Colonic mucosa (tissue), 4 donors: ENCODE measurements at regions not wholly inside any gene's neighbourhood (a gene's known extent, or its start where the extent isn't known, plus 50 kb on each side); places are given as distances from the start of the nearest gene placed in this dataset.

ENCODE experiments used
- DNase-seq: peaks from one replicate; pipeline ENCODE4 v3.0.0-alpha.2; 2020
- H3K27ac ChIP-seq: fragments of 200-600 bp; one replicate; pipeline ENCODE4 v1.8.0; 2021
- H3K27me3 ChIP-seq: fragments of 200-600 bp; one replicate; pipeline ENCODE4 v1.8.0; 2021
- H3K36me3 ChIP-seq: fragments of 200-600 bp; one replicate; pipeline ENCODE4 v1.8.0; 2021
- H3K4me1 ChIP-seq: fragments of 200-600 bp; one replicate; pipeline ENCODE4 v1.8.0; 2021; ENCODE audit warnings: mild to moderate bottlenecking
- H3K4me3 ChIP-seq: fragments of 200-600 bp; one replicate; pipeline ENCODE4 v1.8.0; 2021
- H3K9ac ChIP-seq, 2 donors: one replicate each; pipeline ENCODE4 v1.7.0; 2013; ENCODE audit warnings: control low read depth in 2 of 2, low read depth in 2 of 2, low read length in 2 of 2
- H3K9me3 ChIP-seq: fragments of 200-600 bp; one replicate; pipeline ENCODE4 v1.8.0; 2021
- CTCF ChIP-seq: fragments of 200-600 bp; IDR thresholded peaks from one replicate; pipeline ENCODE4 v1.8.0; 2022; ENCODE audit warnings: antibody characterized with exemption, mild to moderate bottlenecking
- intact Hi-C: fragments of 100-400 bp; cut with DNase I; formaldehyde crosslinking; loops from one replicate; pipeline ENCODE4 v1.14.1; 2022
- donor health status: healthy.
- donor health status: DM: no; HTN: no; CAD: no.
- donor health status: DM: no; HTN: no; CAD: no.

- no peak for TF ChIP-seq CTCF
- Histone ChIP-seq H3K36me3 (no peaks in the 10 kb centered on the region), H3K9me3 (no peaks in the 10 kb centered on the region), H3K9ac (no peak overlapping the region), H3K27ac (no peak overlapping the region), H3K27me3 (no peaks in the 10 kb centered on the region), H3K4me3 (no peak overlapping the region), H3K4me1 (no peaks in the 10 kb centered on the region)
- DNase-seq, result no peak
- intact Hi-C loops, result no loop called here
Observed at GRCh38 chr5:121027636-121028035, 563.5 kb downstream of the PRR16 start.

GRCh38 chr5:121029536-121030245, 565.6 kb downstream of the PRR16 start:
- Histone ChIP-seq H3K9me3 (no peaks in the 10 kb centered on the region), H3K4me1 (no peaks in the 10 kb centered on the region), H3K4me3 (no peak overlapping the region), H3K27me3 (no peaks in the 10 kb centered on the region), H3K27ac (no peak overlapping the region), H3K9ac (no peak overlapping the region), H3K36me3 (no peaks in the 10 kb centered on the region)
- TF ChIP-seq CTCF, result no peak
- DNase-seq, result no peak
- intact Hi-C loops, result no loop called here

GRCh38 chr5:121031491-121031890, 567.4 kb downstream of the PRR16 start:
- Histone ChIP-seq H3K27ac (no peak overlapping the region), H3K9ac (no peak overlapping the region), H3K9me3 (no peaks in the 10 kb centered on the region), H3K4me1 (no peaks in the 10 kb centered on the region), H3K27me3 (no peaks in the 10 kb centered on the region), H3K36me3 (no peaks in the 10 kb centered on the region), H3K4me3 (no peak overlapping the region)
- intact Hi-C loops, result no loop called here
- TF ChIP-seq CTCF, result no peak
- peak; percentile 16 for DNase-seq

- H3K27ac ChIP-seq, result no peak overlapping the region
- no peak for TF ChIP-seq CTCF
- no peak overlapping the region for H3K4me3 ChIP-seq
- no peak for DNase-seq
- no peaks in the 10 kb centered on the region for H3K27me3 ChIP-seq
- no peaks in the 10 kb centered on the region for H3K9me3 ChIP-seq
- no peaks in the 10 kb centered on the region for H3K4me1 ChIP-seq
- H3K9ac ChIP-seq, result no peak overlapping the region
- H3K36me3 ChIP-seq, result no peaks in the 10 kb centered on the region
- intact Hi-C loops, result no loop called here
Observed at GRCh38 chr5:121033334-121033733, 569.2 kb downstream of the PRR16 start.

GRCh38 chr5:121038438-121038837, 574.3 kb downstream of the PRR16 start:
- H3K4me1 ChIP-seq, result no peaks in the 10 kb centered on the region
- DNase-seq, result no peak
- no peak for TF ChIP-seq CTCF
- no peak overlapping the region for H3K9ac ChIP-seq
- no peaks in the 10 kb centered on the region for H3K36me3 ChIP-seq
- no peak overlapping the region for H3K27ac ChIP-seq
- H3K27me3 ChIP-seq, result no peaks in the 10 kb centered on the region
- intact Hi-C loops, result no loop called here
- H3K4me3 ChIP-seq, result no peak overlapping the region
- no peaks in the 10 kb centered on the region for H3K9me3 ChIP-seq
